GM19238 (cell line): ENCODE measurements at regions not wholly inside any gene's neighbourhood (a gene's known extent, or its start where the extent isn't known, plus 50 kb on each side); places are given as distances from the start of the nearest gene placed in this dataset.
"Not testable (repeated sequence)": the region's sequence is repeated elsewhere in the genome, so short reads cannot be mapped to it uniquely, and the experiment has no call there.

Source experiments
- DNase-seq: peaks from one replicate; pipeline ENCODE4 v3.0.0; 2011; ENCODE audit warnings: low spot score; ENCODE audit not compliant: insufficient read length

DNA sequence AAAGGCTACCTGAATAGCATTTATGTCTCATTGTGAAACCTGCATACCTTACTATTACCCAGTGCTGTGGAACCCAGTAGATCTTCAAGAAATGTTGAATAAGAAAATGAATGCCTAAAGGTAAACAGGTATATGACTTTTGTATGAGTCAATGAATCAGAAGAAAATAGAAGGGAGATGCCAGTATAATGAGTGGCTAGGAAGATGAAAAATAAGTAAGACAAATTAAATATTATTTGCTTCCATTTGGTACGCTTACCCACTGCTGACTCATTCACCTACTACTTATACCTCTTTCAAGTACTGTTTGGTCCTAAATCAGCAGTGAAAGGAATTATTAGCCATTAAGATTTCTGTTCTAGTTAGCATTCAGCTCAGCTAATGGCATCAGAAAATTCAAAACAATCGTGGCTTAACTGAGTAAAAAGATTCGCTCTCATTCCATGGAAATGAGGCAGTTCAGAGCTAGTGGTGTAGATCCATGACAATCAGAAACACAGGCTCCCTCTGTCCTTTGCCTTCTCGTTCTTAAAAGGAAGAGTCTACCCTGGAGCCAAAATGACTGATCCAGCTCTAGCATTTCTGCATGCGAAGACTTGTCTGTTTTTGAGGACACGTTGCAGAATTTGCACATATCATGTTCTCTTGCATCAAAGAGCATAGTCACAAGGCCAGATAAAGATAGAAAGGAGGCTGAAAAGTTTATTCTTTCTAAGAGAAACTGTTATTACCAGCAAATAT, 705.8 kb upstream of the USP15 start:
- DNase-seq, result no peak

DNA sequence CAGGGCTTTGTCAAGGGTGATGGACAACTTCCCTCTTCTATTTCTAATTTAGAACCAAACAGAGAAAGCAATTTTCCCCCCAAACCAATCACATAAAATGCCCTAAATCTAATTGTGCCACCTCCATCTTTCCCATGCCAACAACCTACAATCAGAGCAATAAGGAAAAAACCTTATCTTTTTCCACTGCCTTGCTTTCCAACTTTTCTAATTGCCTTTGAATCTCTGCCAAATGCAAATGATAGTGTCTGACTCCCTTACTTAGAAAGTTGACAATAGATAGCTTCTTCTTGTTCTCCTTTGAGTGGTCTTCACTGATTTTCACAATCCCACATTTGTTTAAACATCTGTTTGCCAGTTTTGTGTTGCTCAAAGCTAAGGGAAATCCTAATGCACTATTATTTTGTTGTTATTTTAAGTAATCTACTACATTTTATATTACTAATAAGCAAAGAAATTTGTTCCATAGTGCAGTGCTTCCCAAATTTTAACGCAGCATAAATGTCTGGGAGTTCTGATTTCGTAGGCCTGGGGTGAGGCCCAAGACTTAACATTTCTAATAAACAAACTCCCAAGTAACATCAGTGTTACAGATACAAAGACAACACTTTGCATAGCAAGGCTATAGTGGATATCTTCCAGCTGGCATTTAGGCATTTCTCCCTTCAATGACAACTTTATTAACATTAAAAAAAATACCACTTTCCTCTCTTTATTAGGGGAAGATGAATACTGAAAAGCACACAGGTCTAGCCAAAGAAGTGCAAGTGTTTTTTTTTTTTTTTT, 696.3 kb upstream of the USP15 start:
- DNase-seq, result no peak

DNA sequence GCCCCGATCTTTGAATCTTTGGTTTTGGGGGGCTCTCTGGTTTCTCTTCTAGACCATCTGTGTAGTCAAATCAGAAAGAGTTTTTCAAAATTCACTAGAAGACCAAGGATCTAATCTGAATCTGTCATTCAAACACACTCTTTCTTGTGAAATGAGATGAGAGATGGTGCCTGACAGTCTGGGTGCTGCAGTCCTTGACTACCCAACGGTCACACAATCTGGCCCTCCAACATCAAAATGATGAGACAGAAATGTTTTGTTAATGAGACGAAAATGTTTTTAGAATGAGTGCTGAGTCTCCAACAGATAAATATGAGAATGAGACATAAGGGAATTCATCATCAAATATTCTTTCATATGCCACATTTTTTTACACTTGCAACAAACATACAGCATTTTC, 695.7 kb upstream of the USP15 start:
- DNase-seq, result no peak

DNA sequence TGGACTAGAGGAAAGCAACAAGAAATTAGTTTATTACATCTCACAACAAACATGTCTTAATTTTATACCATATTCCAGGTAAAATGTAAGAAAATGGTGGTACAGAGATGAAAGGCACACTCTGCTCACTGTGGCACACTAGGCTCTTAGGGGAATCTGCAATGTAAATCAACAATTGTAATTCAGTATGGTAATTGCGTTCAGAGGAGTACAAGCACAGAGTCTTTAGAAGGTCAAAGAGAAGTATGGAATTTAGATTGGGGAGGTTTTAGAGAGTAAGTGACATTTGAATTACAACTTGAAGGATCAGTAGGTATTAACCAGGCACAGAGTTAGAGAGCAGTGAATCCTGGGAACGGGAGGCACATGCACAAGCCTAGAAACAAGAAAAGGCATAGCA, 694.0 kb upstream of the USP15 start:
- DNase-seq, result no peak

DNA sequence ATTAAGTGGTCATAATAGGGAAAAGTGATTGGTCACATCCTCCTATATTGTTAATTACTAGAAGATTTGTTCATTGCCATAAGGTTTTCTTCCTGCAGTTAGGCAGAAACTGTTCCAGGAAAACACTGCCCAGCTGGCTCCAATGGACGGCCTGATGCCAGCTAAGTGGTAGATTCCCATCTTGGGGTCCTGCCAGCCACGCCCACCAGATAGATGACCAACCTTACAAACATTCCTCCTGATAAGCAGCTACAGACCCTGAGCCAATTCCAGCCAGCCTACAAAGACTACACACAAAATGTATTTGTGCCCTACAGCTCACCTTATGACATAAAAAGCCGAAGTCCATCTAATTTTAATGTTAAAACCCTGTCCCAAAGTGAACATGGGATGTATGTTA, 685.9 kb upstream of the USP15 start:
- DNase-seq, result no peak

DNA sequence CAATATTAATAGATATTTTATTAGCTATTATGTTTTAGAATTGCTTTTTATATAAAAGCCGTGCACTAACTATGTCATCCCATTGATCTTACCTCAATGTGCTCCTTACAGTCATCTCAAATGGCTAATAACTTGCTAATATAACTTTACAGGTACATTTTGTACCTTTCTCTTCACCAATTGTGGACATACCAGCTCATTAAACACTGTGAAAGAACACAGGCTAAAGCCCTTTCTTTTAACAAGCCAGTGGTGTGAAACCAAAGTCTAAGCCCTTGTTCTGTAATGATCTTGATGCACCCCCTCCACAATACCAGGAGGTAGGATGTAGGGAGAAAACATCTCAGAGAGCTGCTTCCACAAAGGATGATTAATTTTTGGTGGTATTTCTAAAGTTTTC, 675.3 kb upstream of the USP15 start:
- no peak for DNase-seq

DNA sequence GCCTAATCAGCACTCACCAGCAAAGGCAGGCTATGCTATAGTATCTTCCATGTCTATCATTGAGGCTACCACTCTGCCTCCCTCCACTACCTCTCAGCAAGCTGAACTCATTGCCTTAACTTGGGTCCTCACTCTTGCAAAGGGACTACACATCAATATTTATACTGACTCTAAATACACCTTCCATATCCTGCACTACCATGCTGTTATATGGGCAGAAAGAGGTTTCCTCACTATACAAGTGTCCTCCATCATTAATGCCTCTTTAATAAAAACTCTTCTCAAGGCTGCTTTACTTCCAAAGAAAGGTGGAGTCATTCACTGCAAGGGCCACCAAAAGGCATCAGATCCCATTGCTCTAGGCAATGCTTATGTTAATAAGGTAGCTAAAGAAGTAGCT, 669.3 kb upstream of the USP15 start:
- DNase-seq, result not testable (repeated sequence)

DNA sequence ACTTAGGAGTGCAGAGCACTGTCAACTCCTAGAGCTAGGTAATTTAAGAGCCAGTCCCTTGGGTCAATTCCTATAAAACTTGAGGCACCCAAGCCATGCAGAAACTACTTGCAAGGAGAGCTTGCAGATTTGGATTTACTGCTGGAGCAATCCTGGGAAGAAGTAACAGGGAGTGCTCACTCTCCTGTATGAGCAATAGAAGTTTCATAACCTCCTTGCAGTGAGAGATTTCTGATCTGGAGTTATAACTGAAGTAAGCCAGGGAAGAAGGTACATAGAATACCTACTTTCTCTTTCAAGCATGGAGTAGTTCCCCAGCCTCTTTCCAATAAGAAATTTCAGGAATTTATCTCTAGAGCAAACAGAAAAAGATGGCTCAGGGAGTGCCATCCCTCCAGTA, 650.1 kb upstream of the USP15 start:
- no peak for DNase-seq

DNA sequence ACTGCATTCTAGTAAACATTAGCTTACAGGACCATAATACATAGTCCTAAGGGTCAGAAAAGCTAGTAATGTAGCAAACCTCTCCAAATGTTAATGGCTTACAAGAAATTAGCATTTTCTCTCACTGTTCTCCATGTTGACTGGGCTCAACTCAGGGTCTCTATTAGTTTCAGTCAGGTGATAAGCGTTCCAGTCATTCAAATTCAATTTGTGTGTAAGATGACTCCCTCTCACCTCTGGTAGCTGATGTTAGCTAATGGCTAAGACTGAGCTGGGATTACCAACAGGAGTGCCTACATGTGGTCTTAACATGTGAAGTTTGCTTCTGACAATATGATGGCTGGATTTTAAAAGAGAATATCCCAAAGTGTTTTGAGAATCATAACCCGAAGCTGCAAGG, 630.5 kb upstream of the USP15 start:
- no peak for DNase-seq

DNA sequence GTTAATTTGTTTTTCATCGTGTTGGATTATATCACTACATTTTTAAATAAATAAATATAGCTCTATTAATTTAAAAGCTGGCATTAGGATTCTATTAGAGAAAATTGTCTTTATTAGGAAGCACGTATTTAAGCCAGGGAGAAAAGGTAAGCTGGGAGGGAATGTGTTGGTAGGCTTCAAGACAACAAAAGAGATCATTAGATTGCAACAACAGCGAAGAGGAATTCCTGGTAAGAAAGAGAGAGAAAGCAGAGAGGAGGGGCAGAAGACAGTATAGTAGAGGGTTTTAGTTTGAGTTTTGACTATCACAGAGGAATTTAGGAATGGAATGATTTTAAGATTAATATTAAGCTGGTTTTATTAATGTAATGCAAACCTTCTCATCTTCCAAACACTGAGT, 613.6 kb upstream of the USP15 start:
- DNase-seq, result no peak

DNA sequence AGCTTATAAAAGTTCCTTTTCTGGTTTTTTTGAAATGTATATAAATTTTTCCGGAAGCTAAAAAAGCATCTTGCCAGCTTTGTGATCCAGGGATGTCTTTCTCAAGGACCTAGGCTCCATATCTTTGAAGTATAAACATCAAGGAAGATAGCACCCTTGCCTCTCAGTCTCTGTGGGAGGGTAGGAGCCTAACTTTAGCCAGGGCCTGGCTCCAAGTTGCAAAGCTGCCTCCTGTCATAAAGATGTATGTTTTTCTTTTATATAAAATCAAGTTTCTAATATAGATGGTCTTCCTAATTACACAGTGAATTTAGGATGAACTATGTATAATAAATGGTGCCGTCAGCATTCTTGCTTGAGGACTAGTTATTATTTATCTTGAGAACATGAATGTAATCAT, 612.6 kb upstream of the USP15 start:
- DNase-seq, result no peak

DNA sequence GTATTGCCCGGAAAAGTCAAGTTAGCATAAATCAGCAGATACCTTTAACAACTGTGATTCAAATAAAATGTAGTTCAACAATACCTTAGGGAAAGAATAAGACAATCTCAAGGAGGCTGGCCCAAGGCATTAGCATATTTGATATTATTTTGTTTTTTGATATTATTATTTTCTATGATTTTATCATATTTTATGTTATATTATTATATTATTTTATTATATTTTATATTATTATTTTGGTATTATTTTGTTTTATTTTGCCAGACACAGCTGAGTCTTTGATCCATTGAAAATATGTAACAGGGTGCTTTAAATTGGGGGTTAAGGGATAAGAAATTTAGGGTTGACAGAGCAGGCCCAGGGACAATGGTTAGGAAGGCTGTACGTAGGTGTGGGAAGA, 607.9 kb upstream of the USP15 start:
- DNase-seq, result no peak

DNA sequence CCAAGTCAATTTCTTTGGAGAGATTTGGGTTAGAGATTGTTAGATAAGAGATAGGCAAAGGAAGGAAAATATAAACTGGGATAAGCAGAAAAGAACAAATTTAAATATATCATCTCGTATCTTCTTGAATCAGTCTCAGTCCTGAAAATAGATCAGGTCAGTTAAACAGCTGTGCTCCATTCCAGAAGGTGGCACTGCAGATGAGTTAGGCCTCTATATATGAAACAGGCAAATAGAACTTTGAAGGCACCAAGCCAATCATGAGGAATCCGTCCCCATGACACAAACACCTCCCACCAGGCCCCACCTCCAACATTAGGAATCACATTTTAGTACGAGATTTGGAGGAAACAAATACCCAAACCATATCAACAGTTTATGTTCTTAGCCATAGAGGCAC, 605.5 kb upstream of the USP15 start:
- DNase-seq, result no peak

DNA sequence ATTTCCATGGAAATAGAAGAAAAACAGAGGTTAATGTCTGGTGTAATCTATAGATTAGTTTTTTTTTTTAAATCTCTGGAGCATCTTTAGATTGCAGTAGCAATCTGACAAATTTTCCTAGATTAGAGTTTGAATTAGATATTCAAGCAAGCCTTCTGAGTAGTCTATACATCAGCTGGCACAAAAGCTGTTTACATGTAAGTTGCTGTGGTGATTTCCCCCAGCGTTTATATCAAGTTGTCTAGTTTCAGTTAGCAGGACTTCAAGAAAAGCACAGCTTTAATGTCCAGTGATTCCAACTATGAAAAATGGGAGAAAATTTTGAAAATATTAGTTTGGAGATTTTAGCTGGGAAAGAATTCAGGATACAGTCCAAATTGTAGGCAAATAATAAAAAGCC, 605.0 kb upstream of the USP15 start:
- DNase-seq, result no peak

DNA sequence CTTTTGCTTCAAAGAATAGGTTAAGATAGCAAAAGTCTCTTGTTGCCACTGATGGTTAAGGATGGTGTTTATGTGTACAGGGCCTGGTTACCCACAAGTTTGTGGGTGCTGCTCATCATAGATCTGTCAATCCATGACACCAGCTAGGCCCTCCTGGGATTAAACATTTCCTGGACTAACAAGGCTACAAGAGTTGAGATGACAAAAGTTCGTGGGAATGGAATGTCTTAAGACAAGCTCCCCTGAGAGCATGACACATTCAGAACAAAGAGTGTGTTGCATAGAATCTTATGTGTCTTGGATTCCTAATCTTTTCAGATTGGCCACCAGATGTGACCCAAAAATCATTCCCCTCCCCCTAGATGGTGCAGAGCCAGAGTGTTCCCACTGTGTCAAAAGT, 592.5 kb upstream of the USP15 start:
- DNase-seq, result no peak

DNA sequence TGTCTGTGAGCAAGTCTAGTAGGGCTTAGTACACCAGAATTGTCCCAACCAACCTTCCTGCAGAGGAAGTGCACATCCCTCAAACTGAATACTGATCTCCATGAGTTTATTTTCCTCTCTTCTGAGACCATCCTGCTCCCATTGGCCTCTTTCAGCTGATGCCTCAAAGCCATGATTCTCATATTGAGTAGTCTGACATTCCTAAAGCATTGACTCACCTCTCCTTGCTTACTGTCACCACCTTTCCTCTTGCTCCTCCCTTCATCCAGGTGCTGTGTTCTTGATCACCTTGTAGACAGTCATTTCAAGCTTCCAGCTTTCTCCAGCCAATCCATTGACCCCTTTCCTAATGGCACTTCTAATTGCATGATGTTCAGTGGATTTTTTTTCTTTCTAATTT, 583.7 kb upstream of the USP15 start:
- no peak for DNase-seq

DNA sequence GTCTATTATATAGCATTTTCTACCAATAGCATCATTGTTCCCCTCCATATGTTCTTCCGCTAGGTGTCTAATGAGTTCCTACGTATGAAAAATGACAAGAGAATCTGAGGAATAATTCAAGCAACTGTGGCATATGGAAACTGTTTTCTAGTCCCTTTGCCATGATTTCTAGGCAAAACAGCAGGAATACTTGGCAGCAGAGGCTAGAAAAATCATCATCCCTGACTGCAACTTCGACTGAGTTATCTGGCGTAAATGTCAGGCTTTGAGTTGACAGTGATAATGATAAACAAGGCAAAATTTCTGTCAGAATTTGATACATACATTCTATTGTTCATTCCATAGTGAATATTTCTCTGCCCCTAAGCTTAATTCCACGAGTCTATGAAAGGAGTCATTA, 572.8 kb upstream of the USP15 start:
- DNase-seq, result no peak

DNA sequence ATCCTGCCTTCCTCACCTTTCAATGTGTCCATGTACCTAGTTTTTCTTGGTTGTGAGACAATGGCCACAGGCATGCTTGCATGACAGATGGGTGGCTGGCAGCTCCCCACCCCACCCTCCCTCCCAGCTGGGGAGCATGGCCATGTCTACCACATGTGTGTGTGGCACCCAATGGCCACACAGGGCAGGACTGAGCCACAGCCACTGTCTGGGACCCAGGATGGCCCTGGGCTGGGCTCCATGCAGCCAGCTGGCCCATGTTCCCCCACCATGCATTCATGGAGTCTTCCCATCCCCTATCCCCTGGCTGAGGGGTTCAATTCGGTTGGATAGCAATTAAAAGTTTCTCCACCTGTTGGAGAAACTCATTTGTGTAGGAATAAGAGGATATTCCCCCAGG, 566.0 kb upstream of the USP15 start:
- no peak for DNase-seq

DNA sequence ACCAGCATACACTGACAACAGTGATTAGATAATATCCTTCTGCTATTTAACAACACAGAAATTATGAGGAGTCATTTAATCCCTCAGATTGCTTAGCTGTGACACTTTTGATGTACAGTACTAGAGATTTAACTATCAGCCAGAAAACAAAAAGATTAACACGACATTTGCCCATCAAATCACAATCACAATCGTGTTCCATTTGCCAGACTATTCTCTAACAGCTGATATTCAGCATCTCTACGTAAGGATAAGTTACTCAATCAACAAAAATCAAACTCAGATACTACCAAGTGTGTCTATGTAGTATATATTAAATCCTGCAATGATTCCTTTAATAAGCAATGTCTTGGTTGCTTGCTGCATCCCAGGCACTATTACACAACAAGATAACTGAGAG, 558.7 kb upstream of the USP15 start:
- no peak for DNase-seq

DNA sequence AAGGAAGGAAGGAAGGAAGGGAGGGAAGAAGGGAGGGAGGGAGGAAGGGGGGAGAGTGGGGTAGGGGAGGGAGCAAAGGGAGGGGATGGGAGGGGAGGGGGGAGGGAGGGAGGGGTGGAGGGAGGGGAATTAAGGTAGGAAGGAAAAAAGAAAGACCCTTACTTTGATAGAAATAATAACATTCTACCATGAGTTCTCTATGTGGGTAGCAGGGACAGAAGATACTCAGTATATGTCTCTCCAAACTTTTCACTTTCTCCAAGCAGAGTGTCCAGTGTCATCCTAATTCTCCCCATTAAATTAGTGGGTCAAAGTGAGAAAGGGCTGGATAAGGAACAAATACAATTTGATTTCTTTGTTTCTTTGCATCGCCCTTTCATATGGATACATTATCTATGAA, 553.4 kb upstream of the USP15 start:
- no peak for DNase-seq

DNA sequence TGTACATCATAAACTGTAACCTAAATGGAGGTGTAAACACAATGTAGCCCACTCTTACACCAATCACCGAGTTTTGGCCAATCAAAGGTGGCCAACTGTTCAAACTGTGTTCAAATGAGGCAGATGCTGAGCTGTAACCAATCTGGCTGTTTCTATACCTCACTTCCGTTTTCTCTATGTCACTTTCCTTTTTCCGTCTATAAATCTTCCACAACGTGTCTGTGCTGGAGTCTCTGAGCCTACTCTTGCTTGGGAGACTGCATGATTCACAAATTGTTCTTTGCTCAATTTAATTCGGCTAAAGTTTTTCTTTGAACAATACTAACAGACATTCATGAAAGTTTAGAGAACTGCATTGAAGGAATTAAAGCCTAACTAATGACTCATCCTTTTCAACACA, 547.1 kb upstream of the USP15 start:
- DNase-seq, result no peak

DNA sequence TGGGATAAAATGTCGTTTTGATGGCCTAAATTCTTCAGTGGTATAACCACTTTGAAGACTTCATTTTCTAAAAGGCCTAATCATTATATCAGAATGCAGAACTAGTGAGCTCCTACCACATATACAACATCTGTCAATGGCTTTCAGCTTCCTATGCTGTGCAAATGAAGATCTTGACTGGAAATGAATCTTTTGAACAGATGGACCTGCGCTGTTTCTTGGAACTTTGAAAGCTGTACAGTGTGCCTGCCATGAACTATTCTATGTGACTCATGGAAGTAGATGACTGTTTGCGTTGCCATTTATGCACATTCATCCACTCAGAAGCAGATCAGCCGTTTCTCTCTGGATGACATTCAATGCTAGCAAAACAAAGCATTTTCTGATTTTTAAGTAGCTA, 542.2 kb upstream of the USP15 start:
- DNase-seq, result no peak

DNA sequence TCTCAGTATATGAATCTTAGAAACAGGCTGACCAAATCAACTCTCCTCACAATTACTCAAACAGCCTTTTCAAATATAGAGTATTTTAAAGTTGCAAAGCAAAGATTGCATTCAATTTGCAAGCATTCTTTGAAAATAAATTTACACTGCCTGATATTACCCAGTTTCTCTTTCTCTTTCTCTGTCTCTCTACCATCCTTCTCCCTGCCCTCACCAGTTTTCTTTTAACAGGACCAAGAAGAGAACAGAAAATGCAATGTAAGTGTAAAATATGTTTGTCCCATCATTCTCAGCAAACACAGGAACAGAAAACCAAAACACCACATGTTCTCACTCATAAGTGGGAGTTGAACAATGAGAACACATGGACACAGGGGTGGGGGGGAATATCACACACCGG, 520.3 kb upstream of the USP15 start:
- DNase-seq, result no peak
